ENCODE measurements at regions not wholly inside any gene's neighbourhood (a gene's known extent, or its start where the extent isn't known, plus 50 kb on each side); places are given as distances from the start of the nearest gene placed in this dataset.

GRCh38 chr17:13087802-13088201, 70.0 kb upstream of the ELAC2 start:
- no peak for TF ChIP-seq CTCF (IDR thresholded peaks at IDR 0.05; ENCODE audit: low read length, missing control alignments)
- DNase-seq (ENCODE audit: low read depth), result no peak

GRCh38 chr17:13086142-13086769, 68.4 kb upstream of the ELAC2 start:
- H3K4me3 ChIP-seq (replicated peaks; ENCODE audit: low read depth, low read length), result no peak overlapping the region
- TF ChIP-seq CTCF (IDR thresholded peaks at IDR 0.05; ENCODE audit: low read length, missing control alignments), result no peak
- no peak for DNase-seq (ENCODE audit: low read depth)

More at GRCh38 chr17:13087802-13088201, 70.0 kb upstream of the ELAC2 start:
- H3K4me3 ChIP-seq (replicated peaks; ENCODE audit: low read depth, low read length), result no peak overlapping the region

GRCh38 chr17:13085578-13085977, 67.8 kb upstream of the ELAC2 start:
- no peak for DNase-seq (ENCODE audit: low read depth)
- no peak overlapping the region for H3K4me3 ChIP-seq (replicated peaks; ENCODE audit: low read depth, low read length)
- no peak for TF ChIP-seq CTCF (IDR thresholded peaks at IDR 0.05; ENCODE audit: low read length, missing control alignments)

GRCh38 chr17:13084420-13084819, 66.6 kb upstream of the ELAC2 start:
- no peak for TF ChIP-seq CTCF (IDR thresholded peaks at IDR 0.05; ENCODE audit: low read length, missing control alignments)
- H3K4me3 ChIP-seq (replicated peaks; ENCODE audit: low read depth, low read length), result no peak overlapping the region
- DNase-seq (ENCODE audit: low read depth), result no peak

- no peak overlapping the region for H3K4me3 ChIP-seq (replicated peaks; ENCODE audit: low read depth, low read length)
- no peak for DNase-seq (ENCODE audit: low read depth)
- no peak for TF ChIP-seq CTCF (IDR thresholded peaks at IDR 0.05; ENCODE audit: low read length, missing control alignments)
Measured at GRCh38 chr17:13078591-13079385, 61.0 kb upstream of the ELAC2 start.

- no peak for DNase-seq (ENCODE audit: low read depth)
- no peak overlapping the region for H3K4me3 ChIP-seq (replicated peaks; ENCODE audit: low read depth, low read length)
- no peak for TF ChIP-seq CTCF (IDR thresholded peaks at IDR 0.05; ENCODE audit: low read length, missing control alignments)
Measured at GRCh38 chr17:13076905-13077304, 59.1 kb upstream of the ELAC2 start.
